Stimulated activated naive B cell treated with anti-CD40 and anti-IgM and Interleukin-4, amounts not matched to agents 10 μg/mL and 1 μg/mL and 100 μg/mL, for 72 hours (primary cell): ENCODE measurements at regions not wholly inside any gene's neighbourhood (a gene's known extent, or its start where the extent isn't known, plus 50 kb on each side); places are given as distances from the start of the nearest gene placed in this dataset.

Experiments used
- ATAC-seq, 2 donors: fragments of 150-1000 bp; cut with Tn5 transposase; replicated peaks; 2 replicates each; pipeline ENCODE4 v1.10.0; 2021; ENCODE audit warnings: moderate library complexity in 1 of 2
- DNase-seq: peaks from one replicate; pipeline ENCODE4 v3.0.0; 2021
- H3K27ac Mint-ChIP-seq: one replicate; pipeline ENCODE4 v1.8.0; 2022; ENCODE audit warnings: mild to moderate bottlenecking, mixed read lengths
- H3K27me3 Mint-ChIP-seq, 2 donors: one replicate each; pipeline ENCODE4 v1.8.0; 2022; ENCODE audit warnings: mixed read lengths in 2 of 2
- H3K36me3 Mint-ChIP-seq, 2 donors: one replicate each; pipeline ENCODE4 v1.8.0; 2022; ENCODE audit warnings: mixed read lengths in 2 of 2, mild to moderate bottlenecking in 1 of 2
- H3K4me1 Mint-ChIP-seq, 2 donors: one replicate each; pipeline ENCODE4 v1.8.0; 2022; ENCODE audit warnings: mixed read lengths in 2 of 2, mild to moderate bottlenecking in 1 of 2
- H3K4me3 Mint-ChIP-seq, 2 donors: one replicate each; pipeline ENCODE4 v1.8.0; 2022; ENCODE audit warnings: mild to moderate bottlenecking in 2 of 2, mixed read lengths in 2 of 2, moderate library complexity in 1 of 2
- H3K9me3 Mint-ChIP-seq, 2 donors: one replicate each; pipeline ENCODE4 v1.8.0; 2022; ENCODE audit warnings: mixed read lengths in 2 of 2, mild to moderate bottlenecking in 1 of 2

DNA sequence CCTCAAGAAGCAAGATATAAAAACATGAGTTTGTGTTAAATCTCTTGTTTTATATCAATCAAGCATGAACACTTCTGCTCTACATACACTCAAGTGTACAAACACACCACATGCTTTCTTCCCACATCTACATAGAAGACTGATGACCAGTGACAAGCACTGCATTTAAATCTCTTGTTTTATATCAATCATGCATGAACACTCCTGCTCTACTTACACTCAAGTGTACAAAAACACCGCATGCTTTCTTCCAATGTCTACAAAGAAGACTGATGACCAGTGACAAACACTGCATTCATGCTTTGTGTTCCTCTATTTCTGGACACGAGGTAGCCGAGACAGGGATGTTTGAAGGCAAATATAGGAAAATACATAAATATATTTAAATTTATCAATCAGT lies 642.0 kb upstream of the PFKP start:
- H3K4me3 Mint-ChIP-seq = no peak overlapping the region
- peaks cover 8 to 10% of the 10 kb centered on the region in 2 donors for H3K27me3 Mint-ChIP-seq
- H3K4me1 Mint-ChIP-seq = no peaks in the 10 kb centered on the region
- H3K27ac Mint-ChIP-seq = no peak overlapping the region
- H3K36me3 Mint-ChIP-seq = no peaks in the 10 kb centered on the region
- DNase-seq = no peak
- H3K9me3 Mint-ChIP-seq = peaks cover 0 to 2% of the 10 kb centered on the region in 2 donors
- no peak for ATAC-seq

DNA sequence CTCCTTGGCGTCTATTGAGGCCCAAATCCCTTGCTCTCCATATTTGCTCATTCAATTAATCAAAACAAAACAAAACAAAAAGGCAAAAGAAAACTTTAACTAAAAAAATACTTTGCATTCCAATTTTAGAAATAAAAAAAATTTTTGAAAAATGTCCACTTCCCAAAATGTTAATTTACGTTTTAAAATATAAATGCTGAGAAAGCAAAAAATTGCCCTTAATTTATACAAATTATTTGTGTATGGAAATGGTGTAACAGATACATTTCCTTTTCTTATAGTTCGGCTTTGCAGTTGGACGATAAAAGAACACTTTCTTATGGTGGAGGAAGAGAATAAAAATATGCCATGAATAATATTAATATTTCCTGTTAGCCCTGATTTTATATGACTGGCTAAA lies 652.8 kb upstream of the PFKP start:
- DNase-seq (no peak), ATAC-seq (no peak)
- Mint-ChIP-seq H3K27me3 (no peaks in the 10 kb centered on the region), H3K9me3 (peaks cover 3 to 7% of the 10 kb centered on the region in 2 donors), H3K27ac (no peak overlapping the region), H3K36me3 (no peaks in the 10 kb centered on the region), H3K4me1 (no peaks in the 10 kb centered on the region), H3K4me3 (no peak overlapping the region)

DNA sequence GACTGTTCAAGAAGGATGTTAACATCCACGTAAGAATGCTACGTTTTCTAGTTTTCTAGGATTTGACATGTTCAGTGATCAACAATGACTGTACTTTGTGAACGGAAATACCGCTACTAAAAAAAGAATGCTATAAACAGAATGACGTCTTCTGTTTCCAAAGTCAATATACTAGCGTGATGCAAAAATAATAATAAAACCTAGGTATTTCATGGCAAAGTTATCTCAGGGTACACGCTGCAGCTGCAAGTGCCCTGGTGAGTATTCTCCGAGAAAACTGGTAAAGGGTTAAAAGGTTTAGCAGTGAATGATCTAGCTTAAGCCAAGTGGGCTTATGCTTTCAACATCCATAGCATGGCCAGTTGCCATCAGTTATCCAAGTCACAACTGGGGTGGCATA lies 653.3 kb upstream of the PFKP start:
- Mint-ChIP-seq H3K27ac (no peak overlapping the region), H3K36me3 (no peaks in the 10 kb centered on the region), H3K4me1 (no peaks in the 10 kb centered on the region), H3K9me3 (peaks cover 3 to 7% of the 10 kb centered on the region in 2 donors), H3K27me3 (no peaks in the 10 kb centered on the region), H3K4me3 (no peak overlapping the region)
- DNase-seq = no peak
- no peak for ATAC-seq

DNA sequence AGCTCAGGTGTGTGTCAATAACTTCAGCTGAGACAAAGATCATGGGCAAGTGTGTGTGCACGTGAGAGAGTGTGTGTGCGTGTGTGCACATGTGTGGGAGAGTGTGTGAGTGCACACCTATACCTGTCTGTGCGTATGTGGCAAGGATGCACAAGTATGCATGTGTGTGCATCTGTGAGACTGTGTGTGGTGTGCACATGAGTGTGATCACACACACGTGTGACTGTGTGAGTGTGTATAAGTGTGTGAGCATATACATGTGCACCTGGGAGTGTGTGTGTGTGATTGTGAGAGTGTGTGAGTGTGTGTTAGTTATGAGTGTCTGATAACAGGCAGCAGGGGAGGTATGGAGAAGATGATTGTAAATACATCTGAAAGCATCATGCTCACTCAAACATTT lies 657.3 kb upstream of the PFKP start:
- no peaks in the 10 kb centered on the region for H3K4me1 Mint-ChIP-seq
- DNase-seq = no peak

DNA sequence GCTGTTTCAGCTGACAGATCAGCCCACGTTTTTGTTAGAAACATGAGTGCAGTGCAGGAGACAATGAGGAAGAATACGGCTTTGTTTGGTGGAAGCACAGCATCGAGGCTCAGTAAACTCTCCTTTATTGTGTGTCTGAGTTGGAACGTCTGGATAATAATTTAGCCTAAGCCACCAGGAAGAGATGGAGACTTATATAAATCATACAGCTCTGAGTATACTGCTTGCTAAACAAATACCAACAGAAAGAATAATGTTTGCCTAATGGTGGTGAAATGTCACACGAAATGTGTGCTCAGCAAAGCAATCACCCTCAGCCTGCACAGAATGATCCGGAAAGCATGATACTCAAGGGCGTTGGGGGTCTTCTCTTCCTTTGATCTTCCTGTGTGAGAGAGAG lies 664.1 kb upstream of the ADARB2 start:
- Mint-ChIP-seq H3K36me3 (no peaks in the 10 kb centered on the region), H3K9me3 (peaks cover 0 to 5% of the 10 kb centered on the region in 2 donors), H3K27ac (no peak overlapping the region), H3K4me1 (no peaks in the 10 kb centered on the region), H3K27me3 (peaks cover 10% of the 10 kb centered on the region in 2 donors), H3K4me3 (no peak overlapping the region)
- no peak for ATAC-seq
- DNase-seq = no peak

More for the DNA sequence above, 657.3 kb upstream of the PFKP start:
- no peak overlapping the region for H3K27ac Mint-ChIP-seq
- peaks cover 3 to 7% of the 10 kb centered on the region in 2 donors for H3K9me3 Mint-ChIP-seq
- no peaks in the 10 kb centered on the region for H3K36me3 Mint-ChIP-seq
- ATAC-seq = no peak
- peaks cover 5 to 10% of the 10 kb centered on the region in 2 donors for H3K27me3 Mint-ChIP-seq
- no peak overlapping the region for H3K4me3 Mint-ChIP-seq

DNA sequence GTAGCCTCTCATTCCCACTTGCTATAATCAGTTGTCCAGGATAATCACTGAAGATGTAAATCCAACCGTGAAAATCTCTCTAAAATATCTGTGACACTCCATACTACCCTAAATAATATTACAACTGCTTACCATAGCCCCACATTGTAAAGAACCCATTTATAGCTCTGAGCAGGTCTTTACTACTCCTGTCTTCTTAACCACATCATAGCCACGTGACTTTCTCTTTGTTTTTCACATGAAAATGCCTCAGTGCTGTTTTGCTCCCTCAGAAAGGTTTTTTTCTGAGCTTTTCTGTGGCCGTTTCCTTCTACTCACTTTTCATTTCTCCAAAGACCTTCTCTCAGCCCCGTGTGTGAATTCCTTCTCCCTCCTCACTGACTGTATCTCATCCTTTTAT lies 662.2 kb upstream of the ADARB2 start:
- no peaks in the 10 kb centered on the region for H3K36me3 Mint-ChIP-seq
- H3K27me3 Mint-ChIP-seq = peaks cover 5% of the 10 kb centered on the region in 2 donors
- H3K4me1 Mint-ChIP-seq = no peaks in the 10 kb centered on the region
- H3K27ac Mint-ChIP-seq = no peak overlapping the region
- no peak overlapping the region for H3K4me3 Mint-ChIP-seq
- no peak for DNase-seq
- H3K9me3 Mint-ChIP-seq = peaks cover 0 to 5% of the 10 kb centered on the region in 2 donors
- ATAC-seq = no peak

DNA sequence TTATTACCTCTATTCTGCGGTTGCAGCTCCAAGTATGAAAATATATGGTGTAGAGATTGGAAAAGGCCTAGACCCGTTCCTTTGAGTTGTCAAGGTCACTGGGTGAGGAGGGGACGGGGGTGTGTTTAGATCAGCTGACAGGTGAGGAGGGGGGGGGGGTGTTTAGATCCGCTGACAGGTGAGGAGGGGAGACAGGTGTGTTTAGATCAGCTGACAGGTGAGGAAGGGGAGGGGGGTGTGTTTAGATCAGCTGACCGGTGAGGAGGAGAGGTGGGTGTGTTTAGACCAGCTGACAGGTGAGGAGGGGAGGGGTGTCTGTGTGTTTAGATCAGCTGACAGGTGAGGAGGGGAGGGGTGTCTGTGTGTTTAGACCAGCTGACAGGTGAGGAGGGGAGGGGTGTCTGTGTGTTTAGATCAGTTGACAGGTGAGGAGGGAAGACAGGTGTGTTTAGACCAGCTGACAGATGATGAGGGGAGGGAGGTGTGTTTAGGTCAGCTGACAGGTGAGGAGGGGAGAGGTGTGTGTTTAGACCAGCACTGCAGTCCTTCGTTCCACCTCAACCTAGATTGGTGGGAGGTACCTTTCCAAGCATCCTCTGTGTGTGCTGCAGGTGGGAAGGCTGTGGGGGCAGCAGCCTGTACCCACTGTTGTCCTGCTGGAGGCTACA lies 655.0 kb upstream of the ADARB2 start:
- Mint-ChIP-seq H3K4me1 (no peaks in the 10 kb centered on the region), H3K27me3 (peaks cover 0 to 18% of the 10 kb centered on the region in 2 donors), H3K4me3 (no peak overlapping the region), H3K9me3 (no peaks in the 10 kb centered on the region), H3K36me3 (no peaks in the 10 kb centered on the region), H3K27ac (no peak overlapping the region)
- ATAC-seq (no peak), DNase-seq (no peak)

DNA sequence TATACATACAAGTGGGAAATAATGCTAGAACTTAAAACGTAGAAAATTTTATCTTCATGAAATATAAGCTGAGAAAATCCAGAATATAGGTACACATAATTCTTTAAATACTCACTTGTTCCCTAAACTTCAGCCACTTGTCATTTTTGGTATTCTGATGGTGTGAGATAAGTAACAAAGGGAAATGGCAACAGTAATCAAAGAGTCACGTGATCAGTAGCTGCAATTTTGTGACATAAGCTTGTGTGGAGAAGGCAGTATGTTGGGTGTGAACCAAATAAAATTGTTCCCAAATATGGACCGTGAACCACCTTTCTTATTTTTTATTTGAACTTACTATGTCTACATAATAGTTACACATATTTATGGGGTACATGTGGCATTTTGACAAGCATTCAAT lies 650.3 kb upstream of the ADARB2 start:
- H3K27me3 Mint-ChIP-seq = peaks cover 0 to 8% of the 10 kb centered on the region in 2 donors
- DNase-seq = no peak
- H3K36me3 Mint-ChIP-seq = no peaks in the 10 kb centered on the region
- H3K4me1 Mint-ChIP-seq = no peaks in the 10 kb centered on the region
- peaks cover 4 to 5% of the 10 kb centered on the region in 2 donors for H3K9me3 Mint-ChIP-seq
- H3K4me3 Mint-ChIP-seq = no peak overlapping the region
- H3K27ac Mint-ChIP-seq = no peak overlapping the region
- no peak for ATAC-seq

DNA sequence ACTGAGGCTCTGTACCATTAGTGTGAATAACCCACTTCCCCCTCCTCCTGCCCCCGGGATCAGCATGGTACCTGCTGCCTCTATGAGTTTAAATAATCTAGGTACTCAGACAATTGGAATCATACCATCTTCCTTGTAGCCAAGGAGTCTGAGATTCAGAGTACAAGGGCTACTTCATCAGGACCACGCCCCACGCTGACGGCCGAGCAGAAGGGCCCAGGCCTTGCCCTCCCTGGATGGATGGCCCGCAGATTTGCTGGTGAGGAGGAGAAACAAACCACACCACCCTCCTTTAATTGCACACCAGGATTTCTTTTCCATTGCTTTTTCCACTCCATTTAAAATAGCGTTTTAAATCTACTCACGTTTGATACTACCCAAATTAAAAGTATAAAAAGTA lies 649.9 kb upstream of the ADARB2 start:
- H3K4me3 Mint-ChIP-seq = no peak overlapping the region
- H3K27ac Mint-ChIP-seq = no peak overlapping the region
- H3K36me3 Mint-ChIP-seq = no peaks in the 10 kb centered on the region
- no peak for ATAC-seq
- DNase-seq = no peak
- H3K27me3 Mint-ChIP-seq = peaks cover 0 to 4% of the 10 kb centered on the region in 2 donors
- no peaks in the 10 kb centered on the region for H3K4me1 Mint-ChIP-seq
- H3K9me3 Mint-ChIP-seq = peaks cover 4 to 5% of the 10 kb centered on the region in 2 donors

DNA sequence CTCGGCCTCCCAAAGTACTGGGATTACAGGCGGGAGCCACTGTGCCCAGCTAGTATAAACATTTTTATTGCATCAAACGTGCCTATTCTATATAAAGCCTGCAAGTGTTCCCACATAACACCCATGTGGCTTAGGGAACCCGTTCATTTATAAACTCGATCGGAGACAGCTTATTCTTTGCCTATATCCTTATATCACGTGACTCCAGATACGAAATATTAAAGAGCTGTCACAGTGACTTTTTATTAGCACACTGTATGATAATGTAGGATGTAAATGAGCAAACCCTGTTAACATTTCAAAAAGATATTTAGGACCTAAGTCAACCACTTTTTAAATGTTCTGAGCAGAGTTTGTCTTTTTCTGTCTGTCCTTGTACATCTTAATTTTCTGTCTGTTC lies 642.9 kb upstream of the ADARB2 start:
- peaks cover 0 to 6% of the 10 kb centered on the region in 2 donors for H3K27me3 Mint-ChIP-seq
- peaks cover 4 to 5% of the 10 kb centered on the region in 2 donors for H3K9me3 Mint-ChIP-seq
- DNase-seq (no peak), ATAC-seq (no peak)
- H3K4me3 Mint-ChIP-seq = no peak overlapping the region
- H3K27ac Mint-ChIP-seq = no peak overlapping the region
- H3K4me1 Mint-ChIP-seq = no peaks in the 10 kb centered on the region
- H3K36me3 Mint-ChIP-seq = no peaks in the 10 kb centered on the region

DNA sequence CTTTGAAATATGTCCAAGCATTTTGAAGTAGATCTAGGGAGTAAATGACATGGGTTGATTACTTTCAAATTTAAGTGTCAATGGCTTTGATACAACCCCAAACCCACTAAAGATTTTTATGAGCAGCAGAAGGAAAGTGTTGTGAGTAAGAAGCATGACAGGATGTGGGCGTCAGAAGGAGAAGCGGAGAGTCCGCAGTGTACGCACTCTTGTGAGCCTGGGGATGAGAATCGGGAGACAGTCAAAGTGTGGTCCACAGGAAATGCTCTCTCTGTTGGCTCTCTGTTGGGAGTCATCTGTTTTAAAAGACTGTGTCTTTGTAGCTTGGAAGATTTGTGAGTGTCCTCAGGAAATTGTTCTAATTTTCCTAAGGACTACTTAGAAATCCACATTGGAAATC lies 629.8 kb upstream of the ADARB2 start:
- Mint-ChIP-seq H3K4me3 (no peak overlapping the region), H3K36me3 (no peaks in the 10 kb centered on the region), H3K4me1 (no peaks in the 10 kb centered on the region), H3K27ac (no peak overlapping the region), H3K27me3 (peaks cover 10 to 12% of the 10 kb centered on the region in 2 donors), H3K9me3 (peaks cover 12 to 13% of the 10 kb centered on the region in 2 donors)
- no peak for ATAC-seq
- DNase-seq = no peak

DNA sequence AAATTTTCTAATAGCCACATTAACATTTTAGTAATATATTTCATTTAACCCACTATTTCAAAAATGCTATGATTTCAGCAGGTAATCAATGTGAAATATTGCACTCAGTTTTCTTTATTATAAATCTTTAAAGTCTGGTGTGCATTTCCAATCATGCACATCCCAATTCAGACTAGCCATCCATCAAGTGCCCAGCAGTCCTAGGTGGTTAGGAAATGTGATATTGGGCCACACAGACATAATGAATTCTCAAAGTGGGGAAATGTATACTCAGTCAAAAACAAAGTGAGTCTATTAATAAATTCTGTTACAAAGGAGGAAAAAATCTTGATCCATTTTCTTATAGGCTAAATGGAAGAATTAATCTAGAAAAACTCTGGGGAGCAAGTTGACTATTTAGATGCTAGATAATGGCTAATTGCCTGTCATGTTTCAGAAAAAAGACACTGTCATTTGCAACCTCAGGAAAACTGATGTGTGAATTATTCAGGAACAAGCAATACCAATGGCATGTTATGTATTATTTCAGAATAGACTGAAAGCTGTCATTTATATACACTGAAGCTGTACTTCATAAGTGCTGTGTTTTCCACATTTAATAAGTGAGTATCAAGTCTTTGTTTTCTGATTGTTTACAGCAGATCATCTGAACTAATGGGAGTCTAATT lies 629.1 kb upstream of the ADARB2 start:
- H3K4me1 Mint-ChIP-seq = no peaks in the 10 kb centered on the region
- no peaks in the 10 kb centered on the region for H3K36me3 Mint-ChIP-seq
- no peak overlapping the region for H3K4me3 Mint-ChIP-seq
- H3K27me3 Mint-ChIP-seq = peaks cover 6 to 17% of the 10 kb centered on the region in 2 donors
- H3K27ac Mint-ChIP-seq = no peak overlapping the region
- H3K9me3 Mint-ChIP-seq = peaks cover 9% of the 10 kb centered on the region in 2 donors
- DNase-seq (no peak), ATAC-seq (no peak)

DNA sequence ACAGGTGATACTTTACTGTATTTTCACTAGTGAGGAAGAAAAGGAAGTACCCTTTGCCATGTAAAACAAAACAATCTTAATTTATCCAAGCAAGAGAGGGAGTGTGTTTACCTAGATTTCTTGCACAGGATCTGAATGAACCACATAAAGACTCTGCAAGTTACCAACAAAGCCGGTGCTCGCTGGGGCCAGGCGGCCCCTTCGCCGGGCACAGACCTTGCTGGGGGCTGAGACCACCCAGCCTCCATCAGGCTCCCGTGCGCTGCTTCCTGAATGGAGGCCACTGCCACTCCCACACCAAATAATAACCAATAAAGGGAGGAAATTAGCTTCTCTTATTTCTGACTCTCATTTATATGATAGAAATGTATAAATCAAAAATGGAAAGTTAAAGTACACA lies 625.0 kb upstream of the ADARB2 start:
- ATAC-seq = no peak
- H3K9me3 Mint-ChIP-seq = peaks cover 0 to 2% of the 10 kb centered on the region in 2 donors

DNA sequence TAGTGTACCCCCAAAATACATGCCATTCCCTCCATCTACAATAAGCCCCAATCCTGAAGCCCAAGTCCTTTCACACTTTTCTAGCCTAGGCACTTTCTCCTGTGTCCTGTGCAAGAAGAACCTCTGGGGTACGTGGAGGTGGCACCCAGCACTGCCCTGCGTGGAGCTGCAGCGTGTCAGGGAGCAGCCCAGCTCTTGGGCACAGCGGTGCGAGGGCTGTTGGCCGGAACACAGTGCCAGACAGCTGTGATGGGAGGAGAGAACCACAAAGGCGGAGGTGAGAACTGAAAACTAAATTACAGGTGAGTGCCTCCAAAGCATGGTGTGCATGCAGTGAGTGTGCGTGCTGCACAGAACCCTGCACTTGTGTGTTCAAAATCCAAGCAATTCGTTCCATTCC lies 621.3 kb upstream of the ADARB2 start:
- no peaks in the 10 kb centered on the region for H3K4me1 Mint-ChIP-seq
- H3K27ac Mint-ChIP-seq = no peak overlapping the region
- ATAC-seq (no peak), DNase-seq (no peak)
- H3K4me3 Mint-ChIP-seq = no peak overlapping the region
- no peaks in the 10 kb centered on the region for H3K36me3 Mint-ChIP-seq
- H3K9me3 Mint-ChIP-seq = peaks cover 0 to 4% of the 10 kb centered on the region in 2 donors
- H3K27me3 Mint-ChIP-seq = peaks cover 4 to 10% of the 10 kb centered on the region in 2 donors

More for the DNA sequence above, 625.0 kb upstream of the ADARB2 start:
- Mint-ChIP-seq H3K4me1 (no peaks in the 10 kb centered on the region), H3K27me3 (peaks cover 0 to 10% of the 10 kb centered on the region in 2 donors), H3K4me3 (no peak overlapping the region), H3K27ac (no peak overlapping the region), H3K36me3 (no peaks in the 10 kb centered on the region)
- no peak for DNase-seq

DNA sequence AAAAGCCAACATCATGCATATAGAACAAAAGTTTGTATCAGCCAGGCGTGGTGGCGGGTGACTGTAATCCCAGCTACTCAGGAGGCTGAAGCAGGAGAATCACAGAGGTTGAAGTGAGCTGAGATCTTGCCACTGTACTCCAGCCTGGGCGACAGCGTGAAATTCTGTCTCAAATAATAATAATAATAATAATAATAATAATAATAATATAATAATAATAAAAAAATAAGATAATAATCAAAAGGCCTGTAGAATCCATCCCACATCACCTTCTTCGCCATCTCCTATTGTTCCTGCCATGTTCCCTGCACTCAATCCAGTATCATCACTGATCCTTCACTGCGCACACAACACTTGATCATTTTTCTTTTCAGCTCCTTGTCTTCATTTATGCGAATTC lies 619.3 kb upstream of the ADARB2 start:
- no peak overlapping the region for H3K4me3 Mint-ChIP-seq
- H3K27me3 Mint-ChIP-seq = peaks cover 9 to 10% of the 10 kb centered on the region in 2 donors
- no peaks in the 10 kb centered on the region for H3K4me1 Mint-ChIP-seq
- DNase-seq (no peak), ATAC-seq (no peak)
- no peak overlapping the region for H3K27ac Mint-ChIP-seq
- H3K9me3 Mint-ChIP-seq = peaks cover 0 to 4% of the 10 kb centered on the region in 2 donors
- no peaks in the 10 kb centered on the region for H3K36me3 Mint-ChIP-seq
